Urothelium cell line (cell line): ENCODE measurements at regions not wholly inside any gene's neighbourhood (a gene's known extent, or its start where the extent isn't known, plus 50 kb on each side); places are given as distances from the start of the nearest gene placed in this dataset.

Experiments
- DNase-seq: peaks from one replicate; pipeline ENCODE4 v3.0.0; 2011; ENCODE audit warnings: low spot score, mixed read lengths
- FAIRE-seq: peaks from 2 replicates; lab custom pipeline; 2011; peaks lifted over from hg19 to GRCh38; lab: Jason Lieb, UNC

- DNase-seq (no peak), FAIRE-seq (no peak)
Observed at GRCh38 chr5:74956278-74956677, 90.1 kb upstream of the FAM169A start.

- FAIRE-seq (no peak), DNase-seq (no peak)
Observed at GRCh38 chr5:74954919-74955318, 88.7 kb upstream of the FAM169A start.

GRCh38 chr5:74953937-74954720 is 87.9 kb upstream of the FAM169A start:
- DNase-seq (peak; percentile 43), FAIRE-seq (no peak)

GRCh38 chr5:74953554-74953936 is 87.4 kb upstream of the FAM169A start:
- peak; percentile 9 for FAIRE-seq
- DNase-seq: no peak

GRCh38 chr5:74952406-74952805 is 86.2 kb upstream of the FAM169A start:
- FAIRE-seq: no peak
- DNase-seq: no peak

- DNase-seq (no peak), FAIRE-seq (no peak)
Observed at GRCh38 chr5:74951865-74952264, 85.7 kb upstream of the FAM169A start.

- FAIRE-seq: no peak
- DNase-seq: no peak
Observed at GRCh38 chr5:74950836-74951515, 84.8 kb upstream of the FAM169A start.

- no peak for FAIRE-seq
Observed at GRCh38 chr5:74949976-74950375, 83.8 kb upstream of the FAM169A start.

GRCh38 chr5:74948031-74948546 is 81.9 kb upstream of the FAM169A start:
- DNase-seq (no peak), FAIRE-seq (no peak)

More at GRCh38 chr5:74949976-74950375, 83.8 kb upstream of the FAM169A start:
- no peak for DNase-seq

- FAIRE-seq: no peak
Observed at GRCh38 chr5:74946471-74946870, 80.3 kb upstream of the FAM169A start.

GRCh38 chr5:74945561-74946165 is 79.5 kb upstream of the FAM169A start:
- DNase-seq: no peak
- no peak for FAIRE-seq

More at GRCh38 chr5:74946471-74946870, 80.3 kb upstream of the FAM169A start:
- DNase-seq: no peak

GRCh38 chr5:74943905-74944304 is 77.7 kb upstream of the FAM169A start:
- no peak for DNase-seq

GRCh38 chr5:74942622-74943286 is 76.6 kb upstream of the FAM169A start:
- no peak for FAIRE-seq
- no peak for DNase-seq

More at GRCh38 chr5:74943905-74944304, 77.7 kb upstream of the FAM169A start:
- FAIRE-seq: no peak

- FAIRE-seq: no peak
- no peak for DNase-seq
Observed at GRCh38 chr5:74940782-74941353, 74.7 kb upstream of the FAM169A start.

- FAIRE-seq (no peak), DNase-seq (no peak)
Observed at GRCh38 chr5:74938250-74938933, 72.2 kb upstream of the FAM169A start.

GRCh38 chr5:74935752-74936091 is 69.5 kb upstream of the FAM169A start:
- FAIRE-seq (no peak), DNase-seq (no peak)

- no peak for FAIRE-seq
- no peak for DNase-seq
Observed at GRCh38 chr5:74934949-74935751, 69.0 kb upstream of the FAM169A start.

GRCh38 chr5:74927336-74927735 is 61.1 kb upstream of the FAM169A start:
- no peak for FAIRE-seq

GRCh38 chr5:74919487-74919886 is 53.3 kb upstream of the FAM169A start:
- no peak for FAIRE-seq
- peak; percentile 64 for DNase-seq

More at GRCh38 chr5:74927336-74927735, 61.1 kb upstream of the FAM169A start:
- no peak for DNase-seq
